GM19397 (cell line): ENCODE measurements at regions not wholly inside any gene's neighbourhood (a gene's known extent, or its start where the extent isn't known, plus 50 kb on each side); places are given as distances from the start of the nearest gene placed in this dataset.

Experiments
- ATAC-seq: cut with Tn5 transposase; IDR thresholded peaks from one replicate; pipeline ENCODE4 v1.9.1; 2021; ENCODE audit warnings: mild to moderate bottlenecking, moderate library complexity; ENCODE audit not compliant: unreplicated experiment

GRCh38 chr7:93016681-93017381, 100.9 kb downstream of the SAMD9 start:
- ATAC-seq: no peak

DNA sequence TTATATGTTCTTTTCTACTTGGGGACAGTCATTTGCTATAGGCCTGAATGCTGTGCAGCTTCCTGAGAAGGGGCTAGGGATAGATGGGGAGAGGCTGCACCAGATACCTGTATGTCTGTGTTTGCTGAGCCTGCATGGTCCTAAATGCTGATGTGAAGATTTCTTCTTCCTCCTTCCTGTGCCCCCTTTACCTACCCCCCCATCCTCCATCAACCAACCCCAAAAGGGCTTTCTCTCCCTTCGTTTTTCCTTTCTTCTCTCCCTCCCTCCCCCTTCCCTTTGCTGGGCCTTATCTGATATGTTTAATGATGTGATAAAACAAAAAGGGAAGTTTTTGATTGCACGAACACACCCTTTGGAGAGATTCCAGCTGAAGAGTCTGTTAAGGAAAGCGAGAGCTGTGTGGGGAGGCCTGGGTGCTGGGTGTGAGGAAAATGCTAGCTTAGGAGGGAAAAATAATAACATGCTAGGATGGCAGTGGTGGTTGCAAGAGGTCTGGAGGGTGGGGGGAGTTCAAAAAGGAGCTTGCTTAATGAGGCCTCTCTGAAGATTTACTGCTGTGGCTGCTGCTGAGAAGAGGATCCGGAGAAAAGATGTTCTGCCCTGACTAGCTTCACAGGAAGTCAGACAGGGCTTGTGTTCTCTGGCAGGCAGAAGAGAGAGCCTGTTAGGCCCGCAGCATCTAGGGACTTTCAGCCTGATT, 101.8 kb downstream of the SAMD9 start:
- no peak for ATAC-seq

GRCh38 chr7:93015101-93015778, 102.5 kb downstream of the SAMD9 start:
- no peak for ATAC-seq

DNA sequence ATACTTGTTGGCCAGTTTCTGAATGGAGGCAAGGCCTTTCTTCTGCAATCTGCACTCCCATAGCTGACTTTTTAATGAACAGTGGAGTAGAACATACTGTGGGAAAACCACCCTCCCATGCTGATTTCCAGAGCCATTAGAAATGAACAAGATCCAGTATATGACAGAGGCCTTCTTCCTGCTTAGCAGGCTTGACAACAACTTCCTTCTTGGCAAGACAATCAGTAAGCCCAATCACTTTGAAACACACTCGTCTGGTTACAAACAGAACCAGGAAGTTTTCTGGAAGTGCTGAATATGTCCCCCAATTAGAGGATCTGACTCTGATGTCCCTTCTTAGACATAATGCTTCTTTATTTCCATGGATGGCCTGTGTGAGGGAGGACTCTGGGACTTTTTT, 103.4 kb downstream of the SAMD9 start:
- ATAC-seq: no peak

- no peak for ATAC-seq
Observed at GRCh38 chr7:93013446-93014061, 104.2 kb downstream of the SAMD9 start.

DNA sequence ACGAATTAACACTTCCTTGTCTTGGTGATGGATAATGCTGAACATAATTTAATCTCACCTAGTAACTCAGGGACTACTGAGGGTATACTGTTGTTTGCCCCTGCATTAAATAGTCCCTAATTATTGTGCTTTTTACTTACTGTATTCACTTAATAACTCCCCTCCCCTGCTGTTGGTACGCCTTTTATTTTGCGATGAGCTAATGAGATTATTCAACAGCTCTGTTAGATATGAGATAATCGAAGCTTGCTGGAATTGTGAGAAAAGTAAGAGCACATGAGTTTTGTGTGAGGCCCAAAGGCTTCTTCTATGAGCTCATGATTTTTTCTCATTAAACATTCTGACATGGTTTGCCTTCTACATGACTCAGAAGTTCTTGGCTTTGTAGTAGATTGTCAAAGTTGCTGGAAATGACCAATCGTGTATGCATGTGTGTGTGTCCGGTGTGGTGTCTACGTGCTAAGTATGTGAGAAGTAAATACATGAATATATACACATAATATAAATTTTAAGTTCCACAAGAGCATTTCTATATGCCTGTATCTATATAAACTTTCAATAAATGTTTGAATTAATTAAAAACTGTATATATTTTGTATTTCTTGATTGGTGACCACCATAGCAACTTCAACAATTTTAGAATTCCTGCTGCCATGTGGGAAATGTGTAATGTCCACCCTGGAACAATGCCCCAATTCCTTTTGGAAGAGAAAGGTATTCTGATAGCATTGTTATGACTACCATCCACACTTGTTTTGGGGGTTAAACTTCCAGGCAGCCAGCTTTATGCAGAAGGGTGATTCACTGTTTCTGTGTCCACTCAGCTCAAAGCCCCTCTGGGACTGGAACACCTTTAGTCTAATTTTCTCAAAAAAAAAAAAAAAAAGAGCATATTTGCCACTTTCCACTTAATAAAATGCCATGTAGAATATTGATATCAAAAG, 106.2 kb downstream of the SAMD9 start:
- ATAC-seq: no peak

DNA sequence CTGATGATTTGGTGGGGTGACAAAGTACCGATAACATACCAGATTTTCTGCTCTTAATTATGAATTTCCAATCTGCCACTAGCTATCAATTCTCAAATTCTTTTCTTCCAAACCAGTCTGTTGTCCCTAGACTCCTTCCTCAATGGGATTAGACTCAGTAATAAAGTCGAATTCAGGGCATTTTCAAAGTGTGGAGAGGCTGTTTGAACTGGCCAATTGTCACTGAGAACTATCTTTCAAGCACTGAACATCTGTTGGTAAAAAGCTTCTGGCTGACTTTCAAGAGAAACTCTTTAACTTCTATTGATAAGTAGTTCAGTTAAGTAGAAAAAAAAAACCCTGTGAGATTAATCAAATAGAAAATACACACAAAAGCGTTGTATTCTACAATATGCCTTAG, 108.9 kb downstream of the SAMD9 start:
- ATAC-seq: no peak

DNA sequence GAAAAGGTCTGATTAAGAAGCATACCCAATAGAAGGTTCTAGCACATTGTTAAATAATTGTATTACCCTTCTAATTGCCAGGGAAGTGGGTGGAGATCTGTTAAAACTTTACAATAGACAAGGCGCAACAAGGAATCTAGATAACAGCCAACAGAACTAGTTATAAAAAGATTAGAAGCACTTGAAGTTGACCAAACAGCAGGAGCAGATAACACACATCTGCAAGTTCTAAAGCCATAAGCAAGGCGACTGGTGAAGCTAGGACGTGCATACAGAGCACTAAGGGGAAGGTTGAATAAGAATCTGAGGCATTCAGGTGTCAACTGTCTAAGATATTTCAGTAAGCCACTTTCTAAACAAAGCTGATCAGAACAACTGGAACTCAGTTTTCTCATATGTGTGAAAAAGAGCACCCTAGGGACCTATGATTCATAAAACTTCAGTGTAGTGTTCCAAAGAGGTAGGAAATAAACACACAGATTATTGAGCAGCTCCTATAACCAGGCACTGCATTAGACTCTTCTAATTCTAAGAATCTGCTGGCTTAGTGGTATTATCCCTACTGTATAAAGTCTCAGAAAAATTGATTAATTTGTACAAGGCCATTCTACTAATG, 111.2 kb downstream of the SAMD9 start:
- ATAC-seq: no peak

DNA sequence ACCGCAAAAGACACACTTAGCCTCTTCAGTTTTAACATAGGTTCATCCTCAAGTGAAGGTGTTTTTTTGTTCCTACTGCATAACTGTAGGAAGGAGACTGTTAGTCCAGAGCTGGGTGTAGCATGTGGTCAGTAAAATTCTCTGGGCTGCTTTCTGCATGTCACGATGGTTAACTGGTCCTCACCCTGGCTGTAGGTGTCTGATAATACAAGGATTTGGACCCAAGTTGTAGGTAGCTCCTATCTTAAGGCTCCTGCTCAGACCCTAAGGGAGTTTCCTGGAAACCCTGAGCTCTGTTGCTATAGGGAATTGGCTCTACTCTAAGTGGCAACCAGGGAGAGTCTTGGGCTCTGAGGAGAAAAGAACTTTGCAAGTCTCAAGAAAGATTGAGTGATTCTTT, 112.9 kb downstream of the SAMD9 start:
- ATAC-seq: no peak

DNA sequence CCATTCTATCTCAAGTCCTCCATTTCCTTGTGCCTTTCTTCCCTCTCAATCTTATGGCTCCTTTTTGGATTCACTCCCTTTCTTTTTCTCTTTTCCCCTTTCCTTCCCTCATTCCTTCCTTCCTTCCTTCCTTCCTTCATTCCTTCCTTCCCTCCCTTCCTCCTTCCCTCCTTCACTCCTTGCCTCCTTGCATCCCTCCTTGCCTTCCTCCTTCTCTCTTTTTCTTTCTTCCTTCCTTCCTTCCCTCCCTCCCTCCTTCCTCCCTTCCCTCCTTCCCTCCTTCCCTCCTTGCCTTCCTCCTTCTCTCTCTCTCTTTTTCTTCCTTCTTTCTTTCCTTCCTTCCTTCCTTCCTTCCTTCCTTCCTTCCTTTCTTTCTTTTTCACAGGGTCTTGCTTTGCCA, 120.1 kb downstream of the SAMD9 start:
- ATAC-seq: no peak

DNA sequence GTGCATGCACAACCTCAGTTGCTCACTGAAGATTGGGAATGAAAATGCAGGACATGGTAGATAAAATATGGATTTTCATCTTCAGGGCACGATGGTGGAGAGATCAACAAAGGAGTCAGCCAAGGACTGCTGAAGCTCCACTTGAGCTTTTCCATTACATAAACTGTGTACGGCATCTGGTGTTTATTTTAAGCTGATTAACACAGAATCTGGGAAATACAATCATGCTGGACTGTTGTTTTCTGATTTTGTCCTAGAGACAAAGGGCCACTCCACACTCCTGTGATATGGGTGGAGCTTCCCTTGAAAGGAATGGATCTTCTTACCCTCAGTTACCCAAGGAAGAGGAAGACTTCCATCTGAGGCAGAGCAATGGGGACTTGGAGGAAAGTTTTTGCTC, 120.6 kb downstream of the SAMD9 start:
- no peak for ATAC-seq

- no peak for ATAC-seq
Observed at GRCh38 chr7:92994901-92995300, 122.9 kb downstream of the SAMD9 start.

DNA sequence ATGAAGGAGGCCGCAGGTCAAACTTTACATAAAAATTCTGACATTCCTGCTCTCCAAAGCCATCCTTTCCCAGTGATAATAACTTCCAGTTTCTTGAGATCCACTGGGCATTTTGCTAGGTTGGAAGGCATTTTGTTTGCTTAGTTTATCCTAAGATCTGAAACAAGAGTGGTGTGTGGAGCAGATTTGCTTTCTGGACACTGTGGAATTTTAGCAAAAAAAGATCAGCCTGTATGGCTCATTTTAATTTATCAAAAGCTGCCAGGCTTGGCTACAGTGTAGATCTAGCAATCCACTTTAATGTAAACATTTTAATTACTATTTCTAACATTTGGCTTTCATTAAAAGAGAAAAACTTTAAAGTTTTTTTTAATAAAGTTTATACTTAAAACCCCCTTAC, 124.8 kb downstream of the SAMD9 start:
- ATAC-seq: no peak

DNA sequence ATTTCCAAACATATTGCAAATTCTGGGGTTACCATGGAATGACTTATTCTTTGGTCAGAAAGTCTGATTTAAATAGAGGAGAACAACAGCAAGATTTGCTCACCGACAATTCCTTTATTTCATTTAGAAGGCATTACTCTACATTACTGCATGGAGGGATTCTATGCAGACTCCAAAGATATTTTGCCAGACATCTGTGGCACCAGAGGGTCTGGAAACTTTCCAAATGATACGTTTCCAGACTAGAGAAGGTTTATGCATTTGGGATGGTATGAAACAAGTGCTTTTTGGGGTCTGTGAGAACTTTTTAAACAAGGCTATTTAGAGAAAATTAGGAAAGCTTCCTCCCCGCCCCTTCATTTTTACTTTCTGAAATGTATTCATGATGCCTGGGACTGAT, 125.3 kb downstream of the SAMD9 start:
- no peak for ATAC-seq

- ATAC-seq: no peak
Observed at GRCh38 chr7:92991190-92991589, 126.6 kb downstream of the SAMD9 start.

- ATAC-seq: no peak
Observed at GRCh38 chr7:92988941-92989545, 128.7 kb downstream of the SAMD9 start.

GRCh38 chr7:92988051-92988450, 129.7 kb downstream of the SAMD9 start:
- ATAC-seq: no peak

GRCh38 chr7:92987538-92987937, 130.2 kb downstream of the SAMD9 start:
- no peak for ATAC-seq

DNA sequence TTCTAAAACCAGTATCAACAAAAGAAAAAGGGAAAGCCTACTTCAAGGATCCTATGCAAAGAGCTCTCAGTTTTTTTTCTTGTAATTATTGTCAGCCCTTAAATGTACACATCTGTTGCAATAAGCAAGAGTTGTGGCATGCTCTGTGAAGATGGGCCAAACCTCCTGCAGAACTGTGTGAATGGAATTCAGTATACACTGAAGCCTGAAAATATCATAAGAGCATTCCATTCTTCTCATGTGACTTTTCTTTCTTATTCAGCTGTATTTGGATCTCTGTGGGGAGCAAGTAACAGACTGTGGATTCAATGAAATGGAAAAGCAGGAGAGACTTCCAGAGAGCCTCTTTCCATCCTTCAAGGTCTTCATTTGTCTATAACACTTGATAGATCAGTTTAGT, 130.7 kb downstream of the SAMD9 start:
- no peak for ATAC-seq

DNA sequence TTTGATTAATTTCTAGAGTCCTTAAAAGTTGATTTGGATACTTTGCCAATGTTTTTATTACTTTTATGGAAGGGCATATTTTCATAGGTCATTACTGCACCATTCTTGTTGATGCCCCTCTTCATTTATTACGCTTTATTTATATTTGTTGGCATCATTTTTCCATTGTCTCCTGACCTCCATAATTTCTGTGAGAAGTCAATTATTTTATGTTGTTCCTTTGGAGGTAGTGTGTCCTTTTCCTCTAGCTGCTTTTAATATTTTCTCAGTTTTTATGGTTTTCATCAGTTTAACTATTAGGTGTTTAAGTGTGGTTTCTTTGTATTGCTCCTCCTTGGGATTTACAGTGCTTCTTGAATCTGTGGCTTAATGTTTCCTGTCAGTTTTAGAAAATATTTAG, 134.9 kb downstream of the SAMD9 start:
- no peak for ATAC-seq
